ENCODE measurements at regions not wholly inside any gene's neighbourhood (a gene's known extent, or its start where the extent isn't known, plus 50 kb on each side); places are given as distances from the start of the nearest gene placed in this dataset.

GRCh38 chr6:45795678-45796077 lies 220.0 kb downstream of the CLIC5 start:
- ATAC-seq (ENCODE audit: insufficient read depth, low read depth) (no peak), DNase-seq (no peak)
- TF ChIP-seq EZH2 (IDR thresholded peaks at IDR 0.05; ENCODE audit: borderline replicate concordance, low read depth, low read length, severe bottlenecking) = no peak
- TF ChIP-seq CTCF (IDR thresholded peaks at IDR 0.05; ENCODE audit: borderline replicate concordance, extremely low read depth, low read length, poor library complexity, severe bottlenecking) = no peak
- Histone ChIP-seq H3K4me3 (ENCODE audit: low read depth in 1 of 2, low read length in 2 of 2) (no peak overlapping the region), H3K9me3 (ENCODE audit: insufficient read depth, low read length, severe bottlenecking) (no peaks in the 10 kb centered on the region), H3K79me2 (ENCODE audit: insufficient read depth, low read length) (no peaks in the 10 kb centered on the region), H4K20me1 (ENCODE audit: insufficient read depth, low read length) (no peaks in the 10 kb centered on the region), H2AFZ (ENCODE audit: low read depth, low read length) (no peak overlapping the region), H3K36me3 (ENCODE audit: insufficient read depth, low read length) (no peaks in the 10 kb centered on the region), H3K9ac (ENCODE audit: low read depth, low read length) (no peak overlapping the region), H3K27ac (ENCODE audit: low read length) (no peak overlapping the region), H3K4me1 (ENCODE audit: insufficient read depth, low read length) (no peaks in the 10 kb centered on the region), H3K4me2 (ENCODE audit: insufficient read depth, low read length) (no peak overlapping the region), H3K27me3 (ENCODE audit: insufficient read depth, low read length, poor library complexity) (peaks cover 4% of the 10 kb centered on the region)

- H3K4me3 ChIP-seq (ENCODE audit: low read depth in 1 of 2, low read length in 2 of 2) = no peak overlapping the region
- H3K79me2 ChIP-seq (ENCODE audit: insufficient read depth, low read length) = no peaks in the 10 kb centered on the region
- H3K27me3 ChIP-seq (ENCODE audit: insufficient read depth, low read length, poor library complexity) = peaks cover 4% of the 10 kb centered on the region
- no peak overlapping the region for H3K27ac ChIP-seq (ENCODE audit: low read length)
- no peak for TF ChIP-seq EZH2 (IDR thresholded peaks at IDR 0.05; ENCODE audit: borderline replicate concordance, low read depth, low read length, severe bottlenecking)
- no peak for TF ChIP-seq CTCF (IDR thresholded peaks at IDR 0.05; ENCODE audit: borderline replicate concordance, extremely low read depth, low read length, poor library complexity, severe bottlenecking)
- no peaks in the 10 kb centered on the region for H4K20me1 ChIP-seq (ENCODE audit: insufficient read depth, low read length)
- ATAC-seq (ENCODE audit: insufficient read depth, low read depth) = no peak
- no peak overlapping the region for H2AFZ ChIP-seq (ENCODE audit: low read depth, low read length)
- no peak for DNase-seq
- no peaks in the 10 kb centered on the region for H3K9me3 ChIP-seq (ENCODE audit: insufficient read depth, low read length, severe bottlenecking)
- H3K4me1 ChIP-seq (ENCODE audit: insufficient read depth, low read length) = no peaks in the 10 kb centered on the region
- H3K9ac ChIP-seq (ENCODE audit: low read depth, low read length) = no peak overlapping the region
- no peak overlapping the region for H3K4me2 ChIP-seq (ENCODE audit: insufficient read depth, low read length)
- no peaks in the 10 kb centered on the region for H3K36me3 ChIP-seq (ENCODE audit: insufficient read depth, low read length)
Observed at GRCh38 chr6:45794465-45794864, 221.2 kb downstream of the CLIC5 start.

- Histone ChIP-seq H3K4me2 (ENCODE audit: insufficient read depth, low read length) (no peak overlapping the region), H3K4me3 (ENCODE audit: low read depth in 1 of 2, low read length in 2 of 2) (no peak overlapping the region), H4K20me1 (ENCODE audit: insufficient read depth, low read length) (no peaks in the 10 kb centered on the region), H3K9me3 (ENCODE audit: insufficient read depth, low read length, severe bottlenecking) (no peaks in the 10 kb centered on the region), H3K27ac (ENCODE audit: low read length) (no peak overlapping the region), H3K9ac (ENCODE audit: low read depth, low read length) (no peak overlapping the region), H3K79me2 (ENCODE audit: insufficient read depth, low read length) (no peaks in the 10 kb centered on the region), H3K27me3 (ENCODE audit: insufficient read depth, low read length, poor library complexity) (peaks cover 4% of the 10 kb centered on the region), H3K36me3 (ENCODE audit: insufficient read depth, low read length) (no peaks in the 10 kb centered on the region), H3K4me1 (ENCODE audit: insufficient read depth, low read length) (no peaks in the 10 kb centered on the region), H2AFZ (ENCODE audit: low read depth, low read length) (no peak overlapping the region)
- ATAC-seq (ENCODE audit: insufficient read depth, low read depth) (no peak), DNase-seq (no peak)
- TF ChIP-seq CTCF (IDR thresholded peaks at IDR 0.05; ENCODE audit: borderline replicate concordance, extremely low read depth, low read length, poor library complexity, severe bottlenecking) = no peak
- no peak for TF ChIP-seq EZH2 (IDR thresholded peaks at IDR 0.05; ENCODE audit: borderline replicate concordance, low read depth, low read length, severe bottlenecking)
Observed at GRCh38 chr6:45791211-45792168, 224.2 kb downstream of the CLIC5 start.
